SH-SY5Y (cell line): ENCODE measurements at regions not wholly inside any gene's neighbourhood (a gene's known extent, or its start where the extent isn't known, plus 50 kb on each side); places are given as distances from the start of the nearest gene placed in this dataset.

ENCODE experiments used
- GATA2 ChIP-seq: IDR thresholded peaks from 2 replicates; pipeline ENCODE4 v1.6.1; 2011; ENCODE audit warnings: mild to moderate bottlenecking, low read depth, low read length
- GATA3 ChIP-seq: IDR thresholded peaks from 2 replicates; pipeline ENCODE4 v1.6.1; 2011; ENCODE audit warnings: low read depth, mild to moderate bottlenecking, low read length, moderate library complexity

GRCh38 chr1:65069011-65069565, 78.9 kb upstream of the AK4 start:
- TF ChIP-seq GATA2 (no peak), GATA3 (no peak)

- TF ChIP-seq GATA2 (no peak), GATA3 (no peak)
Measured at GRCh38 chr1:65072845-65073244, 75.2 kb upstream of the AK4 start.

- TF ChIP-seq GATA2: no peak
- TF ChIP-seq GATA3: no peak
Measured at GRCh38 chr1:65075123-65075976, 72.7 kb upstream of the AK4 start.

GRCh38 chr1:65077369-65077768, 70.6 kb upstream of the AK4 start:
- TF ChIP-seq GATA3 (no peak), GATA2 (no peak)

GRCh38 chr1:65079941-65080340, 68.1 kb upstream of the AK4 start:
- TF ChIP-seq GATA2: no peak
- TF ChIP-seq GATA3: no peak

GRCh38 chr1:65082346-65083040, 65.5 kb upstream of the AK4 start:
- TF ChIP-seq GATA3 (no peak), GATA2 (no peak)

GRCh38 chr1:65083263-65083896, 64.6 kb upstream of the AK4 start:
- no peak for TF ChIP-seq GATA3
- TF ChIP-seq GATA2: no peak

- TF ChIP-seq GATA3 (no peak), GATA2 (no peak)
Measured at GRCh38 chr1:65084066-65084465, 63.9 kb upstream of the AK4 start.

GRCh38 chr1:65090406-65090805, 57.6 kb upstream of the AK4 start:
- no peak for TF ChIP-seq GATA3

- no peak for TF ChIP-seq GATA3
- TF ChIP-seq GATA2: no peak
Measured at GRCh38 chr1:65092691-65093090, 55.3 kb upstream of the AK4 start.

- no peak for TF ChIP-seq GATA3
- TF ChIP-seq GATA2: no peak
Measured at GRCh38 chr1:65097076-65097475, 50.9 kb upstream of the AK4 start.
